ENCODE measurements at regions not wholly inside any gene's neighbourhood (a gene's known extent, or its start where the extent isn't known, plus 50 kb on each side); places are given as distances from the start of the nearest gene placed in this dataset.

GRCh38 chr1:166594646-166595045 is 244.6 kb upstream of the POGK start:
- no peak for TF ChIP-seq CTCF (IDR thresholded peaks at IDR 0.05; ENCODE audit: poor library complexity, severe bottlenecking)
- TF ChIP-seq RAD21 (conservative IDR thresholded peaks at IDR 0.05): no peak
- no peak for TF ChIP-seq EZH2 (IDR thresholded peaks at IDR 0.05; ENCODE audit: borderline replicate concordance, insufficient read depth, low read length, poor library complexity, severe bottlenecking)
- TF ChIP-seq EP300 (conservative IDR thresholded peaks at IDR 0.05; ENCODE audit: poor library complexity, severe bottlenecking): no peak
- TF ChIP-seq POLR2AphosphoS5 (IDR thresholded peaks at IDR 0.05): no peak
- TF ChIP-seq SMC3 (conservative IDR thresholded peaks at IDR 0.05; ENCODE audit: poor library complexity): no peak
- no peak for TF ChIP-seq TAF1 (IDR thresholded peaks at IDR 0.05; ENCODE audit: low read depth)
- TF ChIP-seq MXI1 (conservative IDR thresholded peaks at IDR 0.05; ENCODE audit: poor library complexity, severe bottlenecking): no peak
- no peak for TF ChIP-seq REST (IDR thresholded peaks at IDR 0.05; ENCODE audit: borderline replicate concordance)
- no peaks in the 10 kb centered on the region for H4K20me1 ChIP-seq (ENCODE audit: insufficient read depth)
- no peaks in the 10 kb centered on the region for H3F3A ChIP-seq (ENCODE audit: insufficient read depth, low read length, poor library complexity, severe bottlenecking)
- no peaks in the 10 kb centered on the region for H3K9me3 ChIP-seq (ENCODE audit: low read length)
- H3K27me3 ChIP-seq (ENCODE audit: insufficient read depth, low read depth, low read length): no peaks in the 10 kb centered on the region
- no peaks in the 10 kb centered on the region for H3K36me3 ChIP-seq (ENCODE audit: insufficient read depth, low read length)
- no peak overlapping the region for H2AFZ ChIP-seq (ENCODE audit: low read depth, low read length)
- no peak overlapping the region for H3K4me2 ChIP-seq (ENCODE audit: low read length)
- no peaks in the 10 kb centered on the region for H3K9me2 ChIP-seq (ENCODE audit: insufficient read depth, low read length)
- H3K79me2 ChIP-seq (replicated peaks; ENCODE audit: insufficient read depth, low read length): no peaks in the 10 kb centered on the region
- no peak overlapping the region for H3K27ac ChIP-seq (ENCODE audit: low read length)
- H3K4me3 ChIP-seq (ENCODE audit: low read length): no peak overlapping the region
- H3K9ac ChIP-seq (ENCODE audit: low read length): no peak overlapping the region

- no peaks in the 10 kb centered on the region for H3F3A ChIP-seq (ENCODE audit: insufficient read depth, low read length, poor library complexity, severe bottlenecking)
- no peaks in the 10 kb centered on the region for H3K9me2 ChIP-seq (ENCODE audit: insufficient read depth, low read length)
- no peaks in the 10 kb centered on the region for H3K79me2 ChIP-seq (replicated peaks; ENCODE audit: insufficient read depth, low read length)
- H3K36me3 ChIP-seq (ENCODE audit: insufficient read depth, low read length): no peaks in the 10 kb centered on the region
- no peak overlapping the region for H3K27ac ChIP-seq (ENCODE audit: low read length)
- H3K9ac ChIP-seq (ENCODE audit: low read length): no peak overlapping the region
- H3K4me3 ChIP-seq (ENCODE audit: low read length): no peak overlapping the region
- no peak overlapping the region for H2AFZ ChIP-seq (ENCODE audit: low read depth, low read length)
- H4K20me1 ChIP-seq (ENCODE audit: insufficient read depth): no peaks in the 10 kb centered on the region
- TF ChIP-seq RAD21 (conservative IDR thresholded peaks at IDR 0.05) (no peak), SMC3 (conservative IDR thresholded peaks at IDR 0.05; ENCODE audit: poor library complexity) (no peak), EP300 (conservative IDR thresholded peaks at IDR 0.05; ENCODE audit: poor library complexity, severe bottlenecking) (no peak), REST (IDR thresholded peaks at IDR 0.05; ENCODE audit: borderline replicate concordance) (no peak), MXI1 (conservative IDR thresholded peaks at IDR 0.05; ENCODE audit: poor library complexity, severe bottlenecking) (no peak), CTCF (IDR thresholded peaks at IDR 0.05; ENCODE audit: poor library complexity, severe bottlenecking) (no peak), TAF1 (IDR thresholded peaks at IDR 0.05; ENCODE audit: low read depth) (no peak), POLR2AphosphoS5 (IDR thresholded peaks at IDR 0.05) (no peak), EZH2 (IDR thresholded peaks at IDR 0.05; ENCODE audit: borderline replicate concordance, insufficient read depth, low read length, poor library complexity, severe bottlenecking) (no peak)
- H3K9me3 ChIP-seq (ENCODE audit: low read length): no peaks in the 10 kb centered on the region
- H3K27me3 ChIP-seq (ENCODE audit: insufficient read depth, low read depth, low read length): no peaks in the 10 kb centered on the region
- H3K4me2 ChIP-seq (ENCODE audit: low read length): no peak overlapping the region
These were observed 241.8 kb upstream of the POGK start for GRCh38 chr1:166597516-166597915.

All from neural cell (in vitro differentiated cells).